Esophagus squamous epithelium (tissue), 4 donors: ENCODE measurements at regions not wholly inside any gene's neighbourhood (a gene's known extent, or its start where the extent isn't known, plus 50 kb on each side); places are given as distances from the start of the nearest gene placed in this dataset.
"Not testable (repeated sequence)": the region's sequence is repeated elsewhere in the genome, so short reads cannot be mapped to it uniquely, and the experiment has no call there.

Experiments
- CTCF ChIP-seq, 6 experiments: fragments of 450-650 bp in 4 of 6; fragments of 200-600 bp in 2 of 6; sonication (generic) in 2 of 6; IDR thresholded peaks; one replicate each; pipeline ENCODE4 v1.5.1; 2016 to 2019; ENCODE audit warnings: antibody characterized with exemption in 6 of 6, mild to moderate bottlenecking in 4 of 6, moderate library complexity in 4 of 6
- POLR2A ChIP-seq, 4 donors: fragments of 450-650 bp; IDR thresholded peaks; one replicate each; pipeline ENCODE4 v1.6.1; 2017; ENCODE audit warnings: antibody characterized with exemption in 4 of 4, mild to moderate bottlenecking in 4 of 4, moderate library complexity in 3 of 4

- TF ChIP-seq CTCF, POLR2A (IDR thresholded peaks at IDR 0.05): not testable (repeated sequence)
These were observed 226.1 kb downstream of the FRK start for GRCh38 chr6:115834542-115834941.
